SU-DHL-6 (cell line): ENCODE measurements at regions not wholly inside any gene's neighbourhood (a gene's known extent, or its start where the extent isn't known, plus 50 kb on each side); places are given as distances from the start of the nearest gene placed in this dataset.

ENCODE experiments used
- H2AFZ ChIP-seq: fragments of 200-600 bp; sonication (generic); 2 replicates; pipeline ENCODE4 v1.6.1; 2014; ENCODE audit warnings: low read depth, mild to moderate bottlenecking, moderate library complexity, mixed read lengths, antibody characterized with exemption, low read length; ENCODE audit not compliant: severe bottlenecking
- H3F3A ChIP-seq: fragments of 200-600 bp; shearing (Covaris generic); 2 replicates; pipeline ENCODE4 v1.6.0; 2016; ENCODE audit warnings: antibody characterized with exemption, mild to moderate bottlenecking; ENCODE audit not compliant: insufficient read depth
- H3K27ac ChIP-seq: fragments of 200-600 bp; sonication (generic); 2 replicates; pipeline ENCODE4 v1.5.1; 2016; ENCODE audit warnings: low read depth, mild to moderate bottlenecking, low read length, moderate library complexity, mixed read lengths
- H3K27me3 ChIP-seq: fragments of 200-600 bp; sonication (generic), shearing (Covaris generic); 2 replicates; pipeline ENCODE4 v1.6.0; 2014; ENCODE audit warnings: mild to moderate bottlenecking, low read length
- H3K36me3 ChIP-seq: fragments of 200-600 bp; sonication (generic); 2 replicates; pipeline ENCODE4 v1.6.1; 2014; ENCODE audit warnings: mild to moderate bottlenecking, low read length, mixed read lengths
- H3K4me2 ChIP-seq: fragments of 300-600, 200-600 bp; shearing (Covaris generic), sonication (generic); 2 replicates; pipeline ENCODE4 v1.6.0; 2014; ENCODE audit warnings: low read length, low read depth, mild to moderate bottlenecking; ENCODE audit not compliant: poor library complexity, severe bottlenecking
- H3K4me3 ChIP-seq: fragments of 200-600 bp; sonication (generic); 2 replicates; pipeline ENCODE4 v1.5.1; 2014; ENCODE audit warnings: antibody characterized with exemption, low read length, mild to moderate bottlenecking, mixed read lengths; ENCODE audit not compliant: insufficient read depth, poor library complexity, severe bottlenecking
- H3K79me2 ChIP-seq: fragments of 200-600 bp; sonication (generic); 2 replicates; pipeline ENCODE4 v1.6.1; 2014; ENCODE audit warnings: mild to moderate bottlenecking, low read length, moderate library complexity; ENCODE audit not compliant: insufficient read depth
- H3K9ac ChIP-seq: fragments of 200-600 bp; sonication (generic); 2 replicates; pipeline ENCODE4 v1.7.0; 2014; ENCODE audit warnings: mild to moderate bottlenecking, low read length
- H3K9me2 ChIP-seq: fragments of 200-600 bp; sonication (generic); replicated peaks from 2 replicates; pipeline ENCODE4 v1.6.1; 2014; ENCODE audit warnings: low read length; ENCODE audit not compliant: insufficient read depth
- H3K9me3 ChIP-seq: fragments of 200-600 bp; sonication (generic); 2 replicates; pipeline ENCODE4 v1.6.1; 2014; ENCODE audit warnings: low read length, mixed read lengths; ENCODE audit not compliant: insufficient read depth
- H4K20me1 ChIP-seq: fragments of 200-600 bp; sonication (generic); 2 replicates; pipeline ENCODE4 v1.6.1; 2014; ENCODE audit warnings: low read depth, mild to moderate bottlenecking, antibody characterized with exemption, low read length, moderate library complexity, mixed read lengths
- CTCF ChIP-seq: fragments of 200-600 bp; sonication (generic); IDR thresholded peaks from one replicate; pipeline ENCODE4 v1.5.1; 2017; ENCODE audit warnings: antibody characterized with exemption, mild to moderate bottlenecking, low read length, moderate library complexity; ENCODE audit not compliant: insufficient read depth, poor library complexity, severe bottlenecking
- EZH2phosphoT487 ChIP-seq: fragments of 200-600 bp; sonication (generic), shearing (Covaris generic); conservative IDR thresholded peaks from 2 replicates; pipeline ENCODE4 v1.6.1; 2018; ENCODE audit warnings: mild to moderate bottlenecking, antibody characterized with exemption, low read length, moderate library complexity, mixed read lengths

DNA sequence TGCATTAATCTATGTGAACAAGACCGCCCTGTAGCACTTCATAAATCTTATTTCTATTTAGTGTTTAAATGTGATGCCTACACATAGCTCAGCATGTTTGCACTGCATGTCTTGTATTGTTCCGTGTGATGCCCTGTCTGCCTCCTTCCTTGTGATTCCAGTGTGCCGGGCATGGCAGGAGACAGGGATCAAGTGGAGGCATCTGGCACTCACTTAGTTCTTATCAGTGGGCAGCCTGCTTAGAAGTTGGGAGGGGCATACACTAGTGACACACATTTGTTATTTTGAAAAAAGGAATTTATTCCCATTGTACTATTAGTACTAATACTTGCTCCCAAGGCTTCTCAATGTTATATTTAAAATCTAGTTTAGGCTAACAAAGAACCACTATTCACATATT lies 176.4 kb downstream of the KCNA5 start:
- Histone ChIP-seq H3K27ac (no peak overlapping the region), H3K79me2 (no peaks in the 10 kb centered on the region), H3F3A (no peaks in the 10 kb centered on the region), H3K9me3 (no peaks in the 10 kb centered on the region), H3K4me2 (no peak overlapping the region), H3K36me3 (no peaks in the 10 kb centered on the region), H3K4me3 (no peak overlapping the region), H3K9me2 (no peaks in the 10 kb centered on the region), H4K20me1 (no peaks in the 10 kb centered on the region), H2AFZ (no peak overlapping the region), H3K9ac (no peak overlapping the region), H3K27me3 (no peaks in the 10 kb centered on the region)
- TF ChIP-seq CTCF: no peak
- TF ChIP-seq EZH2phosphoT487: no peak

- H3K36me3 ChIP-seq: no peaks in the 10 kb centered on the region
- TF ChIP-seq CTCF (no peak), EZH2phosphoT487 (no peak)
- no peak overlapping the region for H3K27ac ChIP-seq
- no peaks in the 10 kb centered on the region for H3F3A ChIP-seq
- no peak overlapping the region for H3K4me2 ChIP-seq
- no peaks in the 10 kb centered on the region for H3K9me3 ChIP-seq
- no peak overlapping the region for H2AFZ ChIP-seq
- no peaks in the 10 kb centered on the region for H4K20me1 ChIP-seq
- H3K79me2 ChIP-seq: no peaks in the 10 kb centered on the region
- H3K27me3 ChIP-seq: no peaks in the 10 kb centered on the region
- H3K9me2 ChIP-seq: no peaks in the 10 kb centered on the region
- H3K4me3 ChIP-seq: no peak overlapping the region
- H3K9ac ChIP-seq: no peak overlapping the region
Observed at GRCh38 chr12:5220835-5221234, 177.2 kb downstream of the KCNA5 start.

GRCh38 chr12:5222011-5222461 lies 178.4 kb downstream of the KCNA5 start:
- Histone ChIP-seq H3K27me3 (no peaks in the 10 kb centered on the region), H2AFZ (no peak overlapping the region), H3K9ac (no peak overlapping the region), H3K9me3 (no peaks in the 10 kb centered on the region), H4K20me1 (no peaks in the 10 kb centered on the region), H3K4me3 (no peak overlapping the region), H3K36me3 (no peaks in the 10 kb centered on the region), H3K4me2 (no peak overlapping the region), H3K79me2 (no peaks in the 10 kb centered on the region), H3F3A (no peaks in the 10 kb centered on the region), H3K9me2 (no peaks in the 10 kb centered on the region), H3K27ac (no peak overlapping the region)
- TF ChIP-seq EZH2phosphoT487 (no peak), CTCF (no peak)
